ENCODE measurements at regions not wholly inside any gene's neighbourhood (a gene's known extent, or its start where the extent isn't known, plus 50 kb on each side); places are given as distances from the start of the nearest gene placed in this dataset.
"Not testable (repeated sequence)": the region's sequence is repeated elsewhere in the genome, so short reads cannot be mapped to it uniquely, and the experiment has no call there.

GRCh38 chr7:42677751-42678699 lies 233.8 kb downstream of the C7orf25 start:
- no peak for DNase-seq

- no peak for DNase-seq
These were observed 237.3 kb downstream of the C7orf25 start for GRCh38 chr7:42674541-42674940.

- DNase-seq = no peak
These were observed 237.9 kb downstream of the C7orf25 start for GRCh38 chr7:42673951-42674350.

- DNase-seq = no peak
These were observed 239.4 kb downstream of the C7orf25 start for GRCh38 chr7:42672339-42672999.

GRCh38 chr7:42671627-42672026 lies 240.2 kb downstream of the C7orf25 start:
- no peak for DNase-seq

GRCh38 chr7:42666994-42667393 lies 244.9 kb downstream of the C7orf25 start:
- no peak for DNase-seq

- DNase-seq = no peak
These were observed 249.0 kb downstream of the C7orf25 start for GRCh38 chr7:42662862-42663261.

- DNase-seq = no peak
These were observed 250.6 kb downstream of the C7orf25 start for GRCh38 chr7:42661312-42661711.

- DNase-seq = no peak
These were observed 261.2 kb downstream of the C7orf25 start for GRCh38 chr7:42650701-42651100.

- DNase-seq = no peak
These were observed 261.7 kb downstream of the C7orf25 start for GRCh38 chr7:42650171-42650570.

- no peak for DNase-seq
These were observed 266.0 kb downstream of the C7orf25 start for GRCh38 chr7:42645906-42646305.

- DNase-seq = no peak
These were observed 269.2 kb downstream of the C7orf25 start for GRCh38 chr7:42642699-42643098.

GRCh38 chr7:42639930-42640329 lies 271.9 kb downstream of the C7orf25 start:
- no peak for DNase-seq

GRCh38 chr7:42636380-42636779 lies 275.5 kb downstream of the C7orf25 start:
- not testable (repeated sequence) for DNase-seq

GRCh38 chr7:42628054-42628453 lies 283.8 kb downstream of the C7orf25 start:
- DNase-seq = no peak

- DNase-seq = no peak
These were observed 284.2 kb downstream of the C7orf25 start for GRCh38 chr7:42627626-42628025.

GRCh38 chr7:42627101-42627500 lies 284.8 kb downstream of the C7orf25 start:
- DNase-seq = no peak

- no peak for DNase-seq
These were observed 286.4 kb downstream of the C7orf25 start for GRCh38 chr7:42625421-42625820.

GRCh38 chr7:42624471-42624870 lies 287.4 kb downstream of the C7orf25 start:
- DNase-seq = no peak

- DNase-seq = no peak
These were observed 290.2 kb downstream of the C7orf25 start for GRCh38 chr7:42621543-42622219.

- no peak for DNase-seq
These were observed 293.1 kb downstream of the C7orf25 start for GRCh38 chr7:42618651-42619360.

- DNase-seq = no peak
These were observed 293.9 kb downstream of the C7orf25 start for GRCh38 chr7:42617806-42618457.
